Kidney (tissue), 13 donors: ENCODE measurements at regions not wholly inside any gene's neighbourhood (a gene's known extent, or its start where the extent isn't known, plus 50 kb on each side); places are given as distances from the start of the nearest gene placed in this dataset.

Experiments
- DNase-seq, 5 donors: peaks; one replicate each; pipeline ENCODE4 v3.0.0-alpha.2; 2013 to 2020
- FAIRE-seq: peaks from 2 replicates; lab custom pipeline; 2012; peaks lifted over from hg19 to GRCh38; lab: Jason Lieb, UNC
- H3K27ac ChIP-seq, 2 donors: one replicate each; pipeline ENCODE4 v1.7.0; 2013; ENCODE audit warnings: low read depth in 2 of 2, low read length in 2 of 2, inconsistent platforms in 1 of 2
- H3K27me3 ChIP-seq: one replicate; pipeline ENCODE4 v1.7.1; 2013; ENCODE audit warnings: low read length, inconsistent platforms; ENCODE audit not compliant: control insufficient read depth, insufficient read depth
- H3K36me3 ChIP-seq, 3 donors: one replicate each; pipeline versions ENCODE4 v1.7.0 to v1.7.1; 2013; ENCODE audit warnings: low read length in 3 of 3, control low read depth in 1 of 3, inconsistent platforms in 1 of 3; ENCODE audit not compliant: insufficient read depth in 3 of 3, control insufficient read depth in 2 of 3
- H3K4me1 ChIP-seq, 3 donors: one replicate each; pipeline versions ENCODE4 v1.7.0 to v1.7.1; 2013; ENCODE audit warnings: low read length in 3 of 3, inconsistent platforms in 1 of 3, low read depth in 1 of 3; ENCODE audit not compliant: control insufficient read depth in 2 of 3, insufficient read depth in 2 of 3
- H3K4me3 ChIP-seq, 3 donors: one replicate each; pipeline versions ENCODE4 v1.7.0 to v1.8.1; 2013; ENCODE audit warnings: low read length in 3 of 3, control low read depth in 1 of 3, inconsistent platforms in 1 of 3
- H3K9ac ChIP-seq, 3 donors: one replicate each; pipeline versions ENCODE4 v1.7.0 to v1.7.1; 2013; ENCODE audit warnings: low read length in 3 of 3, control low read depth in 1 of 3, inconsistent platforms in 1 of 3
- H3K9me3 ChIP-seq, 3 donors: one replicate each; pipeline versions ENCODE4 v1.7.0 to v1.7.1; 2013; ENCODE audit warnings: low read length in 3 of 3, control low read depth in 1 of 3, inconsistent platforms in 1 of 3; ENCODE audit not compliant: control insufficient read depth in 2 of 3, insufficient read depth in 1 of 3
- CTCF ChIP-seq: IDR thresholded peaks from 3 replicates; pipeline ENCODE4 v1.5.1; 2012; ENCODE audit warnings: mild to moderate bottlenecking, moderate library complexity, borderline replicate concordance; ENCODE audit not compliant: insufficient read depth; ENCODE audit errors: extremely low read depth
- intact Hi-C: fragments of 100-400 bp; cut with DNase I; formaldehyde crosslinking; loops from one replicate; pipeline ENCODE4 v1.11.1; 2022
- donor health status: control.
- donor health status: control.
- donor health status: control.
- donor health status: control.
- donor health status: control.
- donor health status: DM: yes; HTN: yes; CAD: no.
- donor health status: Normal renal cell carcinoma (clear cell type).

- Histone ChIP-seq H3K36me3 (no peaks in the 10 kb centered on the region), H3K4me3 (no peak overlapping the region), H3K27ac (no peak overlapping the region), H3K27me3 (no peaks in the 10 kb centered on the region), H3K9ac (no peak overlapping the region), H3K4me1 (no peaks in the 10 kb centered on the region), H3K9me3 (no peaks in the 10 kb centered on the region)
- FAIRE-seq, result no peak
- no peak for TF ChIP-seq CTCF
- DNase-seq, result no peak
- intact Hi-C loops, result no loop called here
These were observed 2324.1 kb downstream of the MAT2B start for GRCh38 chr5:165829504-165829903.

GRCh38 chr5:165834891-165835290 is 2329.5 kb downstream of the MAT2B start:
- DNase-seq, result no peak
- H3K9me3 ChIP-seq, result no peaks in the 10 kb centered on the region
- no peak overlapping the region for H3K9ac ChIP-seq
- H3K4me1 ChIP-seq, result no peaks in the 10 kb centered on the region
- no peak overlapping the region for H3K27ac ChIP-seq
- intact Hi-C loops, result no loop called here
- no peak for FAIRE-seq
- TF ChIP-seq CTCF, result no peak
- H3K36me3 ChIP-seq, result no peaks in the 10 kb centered on the region
- no peak overlapping the region for H3K4me3 ChIP-seq
- H3K27me3 ChIP-seq, result no peaks in the 10 kb centered on the region

GRCh38 chr5:165836046-165836445 is 2330.6 kb downstream of the MAT2B start:
- no peak for TF ChIP-seq CTCF
- H3K36me3 ChIP-seq, result no peaks in the 10 kb centered on the region
- intact Hi-C loops, result no loop called here
- no peak overlapping the region for H3K4me3 ChIP-seq
- FAIRE-seq (no peak), DNase-seq (no peak)
- no peak overlapping the region for H3K9ac ChIP-seq
- no peaks in the 10 kb centered on the region for H3K4me1 ChIP-seq
- H3K27me3 ChIP-seq, result no peaks in the 10 kb centered on the region
- H3K9me3 ChIP-seq, result no peaks in the 10 kb centered on the region
- H3K27ac ChIP-seq, result no peak overlapping the region

- DNase-seq (no peak), FAIRE-seq (no peak)
- Histone ChIP-seq H3K27me3 (no peaks in the 10 kb centered on the region), H3K27ac (no peak overlapping the region), H3K36me3 (no peaks in the 10 kb centered on the region), H3K9me3 (no peaks in the 10 kb centered on the region), H3K9ac (no peak overlapping the region), H3K4me3 (no peak overlapping the region), H3K4me1 (no peaks in the 10 kb centered on the region)
- TF ChIP-seq CTCF, result no peak
- intact Hi-C loops, result no loop called here
These were observed 2331.9 kb downstream of the MAT2B start for GRCh38 chr5:165837286-165837685.
